Liver (tissue), 8 donors: ENCODE measurements at regions not wholly inside any gene's neighbourhood (a gene's known extent, or its start where the extent isn't known, plus 50 kb on each side); places are given as distances from the start of the nearest gene placed in this dataset.

Experiments used
- DNase-seq: peaks from one replicate; pipeline ENCODE4 v3.0.0-alpha.2; 2017; ENCODE audit warnings: low spot score
- H3K27ac ChIP-seq, 2 donors: one replicate each; pipeline ENCODE4 v1.7.0; 2013; ENCODE audit warnings: inconsistent platforms in 2 of 2, low read length in 2 of 2, control low read depth in 1 of 2, low read depth in 1 of 2, mild to moderate bottlenecking in 1 of 2
- H3K27me3 ChIP-seq, 4 donors: one replicate each; pipeline versions ENCODE4 v1.6.1 to v1.7.0; 2013; ENCODE audit warnings: low read length in 3 of 4, inconsistent platforms in 1 of 4, mild to moderate bottlenecking in 1 of 4, moderate library complexity in 1 of 4; ENCODE audit not compliant: control insufficient read depth in 4 of 4, insufficient read depth in 4 of 4
- H3K36me3 ChIP-seq, 4 donors: one replicate each; pipeline versions ENCODE4 v1.6.1 to v1.7.0; 2013; ENCODE audit warnings: low read length in 3 of 4, mild to moderate bottlenecking in 3 of 4, low read depth in 1 of 4, moderate library complexity in 1 of 4; ENCODE audit not compliant: control insufficient read depth in 4 of 4, insufficient read depth in 3 of 4
- H3K4me1 ChIP-seq, 4 donors: one replicate each; pipeline versions ENCODE4 v1.6.1 to v1.7.0; 2013; ENCODE audit warnings: low read length in 3 of 4, mild to moderate bottlenecking in 3 of 4, moderate library complexity in 1 of 4; ENCODE audit not compliant: control insufficient read depth in 4 of 4, insufficient read depth in 4 of 4
- H3K4me3 ChIP-seq, 3 donors: one replicate each; pipeline versions ENCODE4 v1.6.1 to v1.7.0; 2013; ENCODE audit warnings: low read length in 3 of 3, control low read depth in 1 of 3, low read depth in 1 of 3, mild to moderate bottlenecking in 1 of 3
- H3K9ac ChIP-seq, 2 donors: one replicate each; pipeline ENCODE4 v1.7.0; 2013; ENCODE audit warnings: low read length in 2 of 2, mild to moderate bottlenecking in 2 of 2, moderate library complexity in 2 of 2, control low read depth in 1 of 2, low read depth in 1 of 2
- H3K9me3 ChIP-seq, 4 donors: one replicate each; pipeline versions ENCODE4 v1.6.1 to v1.7.0; 2013; ENCODE audit warnings: low read length in 3 of 4; ENCODE audit not compliant: control insufficient read depth in 4 of 4
- ATF3 ChIP-seq: IDR thresholded peaks from 2 replicates; pipeline ENCODE4 v1.6.1; 2016; ENCODE audit warnings: antibody characterized with exemption
- CTCF ChIP-seq: fragments of 150-350 bp; IDR thresholded peaks from 2 replicates; pipeline ENCODE4 v1.5.1; 2017; ENCODE audit warnings: improper control_type of control experiment, low read depth, low read length; ENCODE audit not compliant: missing input control
- EGR1 ChIP-seq, 2 donors: IDR thresholded peaks; 2 replicates each; pipeline ENCODE4 v1.6.1; 2016 to 2018; ENCODE audit warnings: antibody characterized with exemption in 2 of 2, low read depth in 2 of 2
- FOXA1 ChIP-seq: IDR thresholded peaks from 2 replicates; pipeline ENCODE4 v1.6.1; 2016; ENCODE audit warnings: antibody characterized with exemption
- FOXA2 ChIP-seq: IDR thresholded peaks from 2 replicates; pipeline ENCODE4 v1.6.1; 2016; ENCODE audit warnings: antibody characterized with exemption
- GABPA ChIP-seq, 2 donors: IDR thresholded peaks in 1 of 2; conservative IDR thresholded peaks in 1 of 2; 2 replicates each; pipeline ENCODE4 v1.6.1; 2016; ENCODE audit warnings: antibody characterized with exemption in 2 of 2, mild to moderate bottlenecking in 1 of 2, moderate library complexity in 1 of 2
- HNF4A ChIP-seq, 2 donors: conservative IDR thresholded peaks; 2 replicates each; pipeline ENCODE4 v1.6.1; 2016; ENCODE audit warnings: antibody characterized with exemption in 2 of 2, mild to moderate bottlenecking in 2 of 2
- JUND ChIP-seq, 2 donors: IDR thresholded peaks; 2 replicates each; pipeline ENCODE4 v1.6.1; 2016; ENCODE audit warnings: antibody characterized with exemption in 2 of 2
- NR2F2 ChIP-seq: IDR thresholded peaks from 2 replicates; pipeline ENCODE4 v1.6.1; 2016; ENCODE audit warnings: antibody characterized with exemption
- RAD21 ChIP-seq, 2 donors: IDR thresholded peaks; 2 replicates each; pipeline ENCODE4 v1.6.1; 2016; ENCODE audit warnings: antibody characterized with exemption in 2 of 2, mild to moderate bottlenecking in 2 of 2
- REST ChIP-seq: IDR thresholded peaks from 2 replicates; pipeline ENCODE4 v1.6.1; 2016; ENCODE audit warnings: antibody characterized with exemption, mild to moderate bottlenecking
- RXRA ChIP-seq, 2 donors: IDR thresholded peaks; 2 replicates each; pipeline ENCODE4 v1.6.1; 2017 to 2018; ENCODE audit warnings: antibody characterized with exemption in 2 of 2, mild to moderate bottlenecking in 1 of 2
- SP1 ChIP-seq: IDR thresholded peaks from 2 replicates; pipeline ENCODE4 v1.6.1; 2018; ENCODE audit warnings: antibody characterized with exemption, mild to moderate bottlenecking
- TAF1 ChIP-seq: conservative IDR thresholded peaks from 2 replicates; pipeline ENCODE4 v1.6.1; 2016; ENCODE audit warnings: antibody characterized with exemption, mild to moderate bottlenecking
- ZBTB33 ChIP-seq: IDR thresholded peaks from 2 replicates; pipeline ENCODE4 v1.6.1; 2016; ENCODE audit warnings: antibody characterized with exemption
- whole genome bisulfite sequencing: extraction: QIAGEN DNeasy Blood & Tissue Kit; methylation state at CpG from one replicate; pipeline ENCODE4 v1.1.7; 2013; 5-methylcytosine and 5-hydroxymethylcytosine counted together
- donor health status: healthy.
- donor health status: healthy.
- donor health status: healthy.
- donor health status: healthy.
- donor health status: healthy.

GRCh38 chr16:54505549-54506213, 219.1 kb upstream of the IRX3 start:
- H3K9me3 ChIP-seq: peaks cover 0 to 1% (median 0%) of the 10 kb centered on the region in 4 donors
- no peak overlapping the region for H3K27ac ChIP-seq
- TF ChIP-seq EGR1 (IDR thresholded peaks at IDR 0.05; ENCODE audit: low read depth in 2 of 2) (no peak), FOXA1 (no peak), NR2F2 (no peak), RAD21 (IDR thresholded peaks at IDR 0.05) (no peak), SP1 (no peak), ATF3 (no peak), FOXA2 (no peak), CTCF (no peak), TAF1 (no peak), ZBTB33 (no peak), REST (no peak), JUND (IDR thresholded peaks at IDR 0.05) (no peak), GABPA (IDR thresholded peaks at IDR 0.05 in 1 of 2, conservative IDR thresholded peaks at IDR 0.05 in 1 of 2) (no peak), RXRA (IDR thresholded peaks at IDR 0.05) (no peak), HNF4A (conservative IDR thresholded peaks at IDR 0.05) (no peak)
- no peak for DNase-seq
- H3K9ac ChIP-seq: no peak overlapping the region
- no peaks in the 10 kb centered on the region for H3K27me3 ChIP-seq
- no peak overlapping the region for H3K4me3 ChIP-seq
- H3K4me1 ChIP-seq: peaks cover 0 to 7% (median 2%) of the 10 kb centered on the region in 4 donors
- whole genome bisulfite sequencing: 68% methylated on average over 10 of the region's 10 CpGs
- H3K36me3 ChIP-seq: no peaks in the 10 kb centered on the region

- Histone ChIP-seq H3K4me1 (peaks cover 0 to 7% (median 2%) of the 10 kb centered on the region in 4 donors), H3K27me3 (no peaks in the 10 kb centered on the region), H3K27ac (no peak overlapping the region), H3K36me3 (no peaks in the 10 kb centered on the region), H3K9me3 (peaks cover 0 to 1% (median 0%) of the 10 kb centered on the region in 4 donors), H3K9ac (no peak overlapping the region), H3K4me3 (no peak overlapping the region)
- WGBS: 50% methylated on average over 12 of the region's 12 CpGs
- no peak for DNase-seq
- TF ChIP-seq FOXA1 (no peak), FOXA2 (no peak), GABPA (IDR thresholded peaks at IDR 0.05 in 1 of 2, conservative IDR thresholded peaks at IDR 0.05 in 1 of 2) (no peak), RXRA (IDR thresholded peaks at IDR 0.05) (no peak), TAF1 (no peak), SP1 (no peak), NR2F2 (peak; percentile 70), ATF3 (no peak), HNF4A (conservative IDR thresholded peaks at IDR 0.05) (no peak), CTCF (no peak), EGR1 (IDR thresholded peaks at IDR 0.05; ENCODE audit: low read depth in 2 of 2) (no peak), RAD21 (IDR thresholded peaks at IDR 0.05) (peak in 1 of 2 donors; percentile 10), JUND (IDR thresholded peaks at IDR 0.05) (no peak), REST (no peak)
Measured at GRCh38 chr16:54504372-54504771, 217.8 kb upstream of the IRX3 start.
